ENCODE measurements at regions not wholly inside any gene's neighbourhood (a gene's known extent, or its start where the extent isn't known, plus 50 kb on each side); places are given as distances from the start of the nearest gene placed in this dataset.

- TF ChIP-seq, protein P1, sequence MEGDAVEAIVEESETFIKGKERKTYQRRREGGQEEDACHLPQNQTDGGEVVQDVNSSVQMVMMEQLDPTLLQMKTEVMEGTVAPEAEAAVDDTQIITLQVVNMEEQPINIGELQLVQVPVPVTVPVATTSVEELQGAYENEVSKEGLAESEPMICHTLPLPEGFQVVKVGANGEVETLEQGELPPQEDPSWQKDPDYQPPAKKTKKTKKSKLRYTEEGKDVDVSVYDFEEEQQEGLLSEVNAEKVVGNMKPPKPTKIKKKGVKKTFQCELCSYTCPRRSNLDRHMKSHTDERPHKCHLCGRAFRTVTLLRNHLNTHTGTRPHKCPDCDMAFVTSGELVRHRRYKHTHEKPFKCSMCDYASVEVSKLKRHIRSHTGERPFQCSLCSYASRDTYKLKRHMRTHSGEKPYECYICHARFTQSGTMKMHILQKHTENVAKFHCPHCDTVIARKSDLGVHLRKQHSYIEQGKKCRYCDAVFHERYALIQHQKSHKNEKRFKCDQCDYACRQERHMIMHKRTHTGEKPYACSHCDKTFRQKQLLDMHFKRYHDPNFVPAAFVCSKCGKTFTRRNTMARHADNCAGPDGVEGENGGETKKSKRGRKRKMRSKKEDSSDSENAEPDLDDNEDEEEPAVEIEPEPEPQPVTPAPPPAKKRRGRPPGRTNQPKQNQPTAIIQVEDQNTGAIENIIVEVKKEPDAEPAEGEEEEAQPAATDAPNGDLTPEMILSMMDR (IDR thresholded peaks at IDR 0.05), result no peak
- TF ChIP-seq POLR2AphosphoS5 (IDR thresholded peaks at IDR 0.05), result no peak
- no peak for TF ChIP-seq POLR2A (IDR thresholded peaks at IDR 0.05)
- no peak for TF ChIP-seq EP300 (IDR thresholded peaks at IDR 0.05)
Observed at GRCh38 chr19:31177246-31177645, 172.0 kb downstream of the TSHZ3 start.
